Stimulated activated CD8-positive, alpha-beta memory T cell treated with anti-CD3 and anti-CD28 coated beads, Interleukin-2, amount 100 ng/mL, for 1 hour (primary cell): ENCODE measurements at regions not wholly inside any gene's neighbourhood (a gene's known extent, or its start where the extent isn't known, plus 50 kb on each side); places are given as distances from the start of the nearest gene placed in this dataset.
"Not testable (repeated sequence)": the region's sequence is repeated elsewhere in the genome, so short reads cannot be mapped to it uniquely, and the experiment has no call there.

Experiments
- DNase-seq, 2 donors: peaks; one replicate each; pipeline ENCODE4 v3.0.0-alpha.2; 2020; ENCODE audit warnings: low read depth in 2 of 2

- no peak for DNase-seq
Measured at GRCh38 chr13:109331011-109331433, 455.4 kb downstream of the IRS2 start.

GRCh38 chr13:109330123-109330522, 456.3 kb downstream of the IRS2 start:
- no peak for DNase-seq

- DNase-seq = no peak
Measured at GRCh38 chr13:109329175-109329574, 457.2 kb downstream of the IRS2 start.

GRCh38 chr13:109326601-109327000, 459.8 kb downstream of the IRS2 start:
- no peak for DNase-seq

- DNase-seq = no peak
Measured at GRCh38 chr13:109323338-109323737, 463.0 kb downstream of the IRS2 start.

GRCh38 chr13:109318945-109319590, 467.3 kb downstream of the IRS2 start:
- no peak for DNase-seq

- DNase-seq = no peak
Measured at GRCh38 chr13:109315481-109315880, 470.9 kb downstream of the IRS2 start.

- no peak for DNase-seq
Measured at GRCh38 chr13:109314101-109314500, 472.3 kb downstream of the IRS2 start.

- no peak for DNase-seq
Measured at GRCh38 chr13:109312399-109312798, 474.0 kb downstream of the IRS2 start.

GRCh38 chr13:109311431-109311976, 474.9 kb downstream of the IRS2 start:
- not testable (repeated sequence) for DNase-seq

- no peak for DNase-seq
Measured at GRCh38 chr13:109309625-109310363, 476.6 kb downstream of the IRS2 start.

- DNase-seq = no peak
Measured at GRCh38 chr13:109307027-109307426, 479.4 kb downstream of the IRS2 start.

- no peak for DNase-seq
Measured at GRCh38 chr13:109301726-109302125, 484.7 kb downstream of the IRS2 start.

- DNase-seq = no peak
Measured at GRCh38 chr13:109301276-109301675, 485.1 kb downstream of the IRS2 start.

GRCh38 chr13:109297628-109298027, 488.8 kb downstream of the IRS2 start:
- DNase-seq = no peak

- DNase-seq = no peak
Measured at GRCh38 chr13:109293166-109293565, 493.2 kb downstream of the IRS2 start.

GRCh38 chr13:109288151-109288709, 498.2 kb downstream of the IRS2 start:
- no peak for DNase-seq

- DNase-seq = no peak
Measured at GRCh38 chr13:109287553-109287952, 498.8 kb downstream of the IRS2 start.

GRCh38 chr13:109285586-109285985, 500.8 kb downstream of the IRS2 start:
- DNase-seq = no peak

GRCh38 chr13:109281903-109282635, 504.3 kb downstream of the IRS2 start:
- no peak for DNase-seq

- DNase-seq = no peak
Measured at GRCh38 chr13:109281017-109281902, 505.1 kb downstream of the IRS2 start.
